Amygdala (tissue), 56 donors: ENCODE measurements at regions not wholly inside any gene's neighbourhood (a gene's known extent, or its start where the extent isn't known, plus 50 kb on each side); places are given as distances from the start of the nearest gene placed in this dataset.
"Not testable (repeated sequence)": the region's sequence is repeated elsewhere in the genome, so short reads cannot be mapped to it uniquely, and the experiment has no call there.

Experiments
- DNase-seq, 56 donors: peaks; one replicate each; lab custom pipeline; 2025; lab: John Stamatoyannopoulos, UW

DNA sequence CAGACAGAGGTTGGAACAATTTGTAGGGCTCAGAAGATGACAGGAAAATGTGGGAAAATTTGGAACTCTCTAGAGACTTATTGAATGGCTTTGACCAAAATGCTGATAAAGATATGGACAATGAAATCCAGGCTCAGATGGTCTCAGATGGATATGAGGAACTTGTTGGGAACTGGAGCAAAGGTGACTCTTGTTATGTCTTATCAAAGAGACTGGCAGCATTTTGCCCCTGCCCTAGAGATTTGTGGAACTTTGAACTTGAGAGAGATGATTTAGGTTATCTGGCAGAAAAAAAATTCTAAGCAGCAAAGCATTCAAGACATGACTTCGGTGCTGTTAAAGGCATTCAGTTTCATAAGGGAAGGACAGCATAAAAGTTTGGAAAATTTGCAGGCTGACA is 347.9 kb upstream of the RPS23 start:
- DNase-seq = not testable (repeated sequence)

- DNase-seq = no peak
Observed at GRCh38 chr5:82624062-82624461, 345.9 kb upstream of the RPS23 start.

DNA sequence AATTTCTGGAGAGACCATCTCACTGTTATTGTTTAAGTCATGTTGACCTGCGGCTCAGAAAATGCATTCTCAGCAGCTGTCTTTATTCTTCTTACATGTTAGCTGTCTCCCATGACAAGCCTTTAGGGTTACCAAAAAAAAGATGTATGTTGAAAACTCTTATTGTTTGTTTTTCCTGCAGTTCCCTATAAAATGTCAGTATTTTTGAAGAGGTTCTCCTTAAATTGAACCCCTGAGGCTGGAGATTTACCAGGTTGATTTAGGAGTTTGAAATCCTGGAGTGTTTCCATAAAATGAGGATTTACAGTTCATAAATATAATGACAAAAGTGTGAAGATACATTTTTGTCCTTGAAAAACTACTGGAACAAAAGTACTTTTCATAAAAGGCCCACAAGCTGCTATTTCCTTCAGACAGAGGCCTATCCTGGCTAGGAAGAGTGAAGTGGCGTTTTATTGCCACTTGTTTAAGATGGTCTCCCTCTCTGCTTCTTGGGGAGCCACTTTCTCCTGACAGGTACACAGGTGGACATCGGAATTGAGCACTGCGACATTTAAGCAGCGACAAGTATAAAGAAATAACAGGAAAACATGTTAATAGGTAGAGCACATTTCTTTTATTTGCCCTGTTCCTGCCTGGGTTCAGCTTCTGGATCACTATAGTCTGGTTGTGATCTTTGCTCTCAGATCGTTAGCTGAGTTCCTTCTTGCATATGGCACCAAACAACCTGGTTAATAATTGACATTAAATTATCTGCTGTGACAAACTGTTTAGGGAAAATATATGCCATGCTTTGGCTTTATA is 344.8 kb upstream of the RPS23 start:
- DNase-seq = no peak

DNA sequence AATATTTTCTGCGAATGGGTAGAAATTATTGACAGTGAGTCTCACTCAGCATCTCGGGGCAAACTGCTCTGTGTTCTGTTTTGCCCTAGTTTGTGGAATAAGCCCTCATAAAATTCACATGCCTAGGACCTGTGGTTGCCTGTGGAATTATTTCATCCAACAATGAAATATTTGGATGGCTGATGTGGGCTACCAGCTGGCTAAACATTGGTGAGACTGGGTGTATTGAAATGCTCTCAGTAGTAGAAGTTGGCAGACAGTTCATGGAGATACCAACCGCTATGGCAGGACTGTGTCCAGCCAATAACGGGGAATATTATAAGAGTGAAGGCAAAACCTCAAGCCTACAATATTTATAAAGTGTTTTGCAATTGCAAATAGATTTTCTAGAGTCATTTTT is 344.1 kb upstream of the RPS23 start:
- DNase-seq = no peak

DNA sequence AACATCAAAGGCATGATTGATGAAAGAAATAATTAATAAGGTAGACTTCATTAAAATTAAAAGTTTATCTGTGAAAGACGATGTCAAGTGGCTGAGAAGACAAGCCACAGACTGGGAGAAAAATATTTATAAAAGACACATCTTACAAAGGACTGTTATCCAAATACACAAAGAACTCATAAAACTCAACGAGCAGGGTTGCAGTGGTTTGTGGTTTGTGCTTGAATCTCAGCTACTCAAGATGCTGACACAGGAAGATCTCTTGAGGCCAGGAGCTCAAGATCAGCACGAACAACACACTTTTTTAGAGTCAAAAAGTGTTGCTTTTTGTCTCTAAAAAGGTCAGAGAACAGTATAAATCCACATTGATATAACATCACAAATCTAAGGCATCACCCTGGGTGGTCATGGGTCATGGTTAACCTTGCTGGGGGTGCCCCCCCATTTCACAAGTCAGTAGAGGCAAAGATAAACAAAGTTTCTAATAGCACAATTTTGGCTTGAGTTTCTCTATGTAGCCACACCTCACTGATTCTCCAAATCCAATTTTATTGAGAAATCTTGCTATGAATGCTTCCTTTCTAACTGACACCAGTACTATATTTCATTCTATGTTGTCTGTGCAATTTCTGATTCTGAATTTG is 342.9 kb upstream of the RPS23 start:
- no peak for DNase-seq

DNA sequence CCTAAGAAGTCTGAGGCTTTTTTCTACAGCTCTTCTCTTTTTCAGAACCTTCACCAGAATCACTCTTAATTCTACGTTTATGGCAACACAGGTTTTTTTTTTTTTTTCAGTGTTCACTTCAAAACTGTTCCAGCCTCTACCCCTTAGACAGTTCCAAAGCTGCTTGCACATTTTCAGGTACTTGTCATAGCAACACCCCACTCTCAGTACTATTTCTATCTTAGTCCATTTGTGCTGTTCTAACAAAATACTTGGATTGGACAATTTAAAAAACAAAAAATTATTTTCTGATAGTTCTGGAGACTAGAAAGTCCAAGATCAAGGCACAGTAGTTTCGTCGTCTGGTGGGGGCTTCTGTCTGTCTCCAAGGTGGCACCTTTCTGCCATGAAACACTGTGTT is 340.9 kb upstream of the RPS23 start:
- DNase-seq = no peak

DNA sequence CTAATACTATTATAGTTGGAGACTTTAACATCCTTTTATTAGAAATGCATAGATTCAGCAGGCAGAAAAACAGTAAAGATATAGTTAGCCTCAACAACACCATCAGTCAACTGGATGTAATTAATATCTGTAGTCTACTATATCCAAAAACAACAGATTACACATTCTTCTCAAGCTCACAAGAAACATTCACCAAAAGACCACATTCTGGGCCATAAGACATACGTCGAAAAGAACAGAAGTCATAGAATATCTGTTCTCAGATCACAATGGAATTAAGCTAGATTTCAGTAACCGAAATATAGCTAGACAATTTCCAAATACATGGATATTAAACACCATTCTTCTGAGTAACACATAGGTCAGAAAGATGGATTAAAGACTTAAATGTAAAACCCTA is 336.6 kb upstream of the RPS23 start:
- DNase-seq = no peak

DNA sequence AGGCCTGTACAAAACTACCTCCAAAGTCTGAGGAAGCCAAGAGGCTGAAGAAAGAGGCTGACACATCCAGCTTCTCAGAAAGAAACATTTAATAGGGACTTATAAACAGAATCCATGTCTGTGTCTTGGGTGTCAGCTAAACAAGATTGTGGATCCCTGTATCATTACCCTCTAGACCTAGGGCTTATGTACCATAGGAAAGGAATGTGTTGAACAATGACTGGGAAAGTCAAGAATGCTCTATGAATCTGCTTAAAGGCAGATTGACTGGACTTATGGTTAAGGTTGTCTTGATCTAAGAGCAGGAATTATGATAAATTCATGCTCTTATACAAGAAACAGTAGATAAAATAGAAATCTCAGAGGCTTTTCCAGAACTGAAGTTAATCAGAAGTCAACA is 335.7 kb upstream of the RPS23 start:
- no peak for DNase-seq

DNA sequence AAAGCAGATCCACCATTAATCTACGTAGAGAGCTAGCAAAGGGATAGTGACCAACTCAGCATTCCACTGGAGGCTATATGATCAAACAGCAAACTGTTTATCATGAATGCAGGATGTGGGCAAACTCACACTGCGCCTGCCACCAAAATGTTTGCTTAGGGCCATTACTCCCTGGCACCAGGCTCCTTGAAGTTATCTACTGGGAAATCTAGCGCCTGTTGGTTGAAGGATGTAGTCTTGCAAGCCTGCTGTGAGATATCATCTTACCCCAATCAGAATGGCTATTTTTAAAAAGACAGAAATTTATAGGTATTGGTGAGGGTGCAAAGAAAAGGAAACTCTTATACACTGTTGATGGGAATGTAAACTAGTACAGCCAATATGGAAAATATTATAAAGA is 332.5 kb upstream of the RPS23 start:
- DNase-seq = no peak

DNA sequence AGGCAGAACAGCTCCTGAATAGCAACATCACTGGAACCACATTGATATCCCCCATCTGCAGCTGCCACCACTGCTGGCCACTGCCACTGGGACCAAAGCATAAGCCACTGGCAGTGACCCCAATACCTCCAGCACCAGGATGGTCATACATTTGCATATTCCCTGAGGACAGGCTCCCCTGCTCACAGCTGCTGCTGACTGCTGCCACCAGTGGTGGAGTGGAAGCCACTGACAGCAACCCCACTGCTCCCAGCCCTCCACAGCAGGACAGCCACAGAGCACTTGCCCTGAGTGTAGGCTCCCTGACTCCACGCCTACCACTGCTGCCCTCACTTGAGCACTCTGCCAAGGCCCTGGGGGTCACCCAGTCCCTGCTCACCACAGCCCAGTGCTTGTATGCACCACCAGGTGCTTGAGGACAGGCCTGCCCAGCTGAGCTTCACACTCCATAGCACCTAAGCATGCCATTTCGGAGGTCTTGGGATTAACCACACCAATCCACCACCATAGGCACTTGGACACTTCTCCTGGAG is 327.4 kb upstream of the RPS23 start:
- no peak for DNase-seq

GRCh38 chr5:82603033-82603987 is 325.2 kb upstream of the RPS23 start:
- no peak for DNase-seq

- DNase-seq = no peak
Observed at GRCh38 chr5:82601861-82602260, 323.7 kb upstream of the RPS23 start.

DNA sequence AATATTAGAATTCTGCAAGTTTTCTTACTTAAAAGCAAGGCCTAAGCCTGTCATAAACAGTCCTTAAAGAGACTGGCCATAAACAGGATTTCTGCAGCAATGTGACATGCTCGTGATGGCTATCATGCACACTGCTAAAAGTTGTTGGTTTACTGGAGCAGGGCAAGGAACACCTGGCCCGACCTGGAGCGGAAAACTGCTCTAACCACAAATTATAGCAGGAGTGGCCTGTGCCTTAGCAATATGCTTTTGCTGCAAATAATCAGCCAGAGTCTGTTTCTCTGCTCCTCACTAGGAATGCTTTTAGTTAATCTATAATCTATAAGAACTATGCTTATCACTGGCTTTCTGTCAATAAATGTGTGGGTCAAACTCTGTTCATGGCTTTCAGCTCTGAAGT is 322.9 kb upstream of the RPS23 start:
- DNase-seq = no peak

DNA sequence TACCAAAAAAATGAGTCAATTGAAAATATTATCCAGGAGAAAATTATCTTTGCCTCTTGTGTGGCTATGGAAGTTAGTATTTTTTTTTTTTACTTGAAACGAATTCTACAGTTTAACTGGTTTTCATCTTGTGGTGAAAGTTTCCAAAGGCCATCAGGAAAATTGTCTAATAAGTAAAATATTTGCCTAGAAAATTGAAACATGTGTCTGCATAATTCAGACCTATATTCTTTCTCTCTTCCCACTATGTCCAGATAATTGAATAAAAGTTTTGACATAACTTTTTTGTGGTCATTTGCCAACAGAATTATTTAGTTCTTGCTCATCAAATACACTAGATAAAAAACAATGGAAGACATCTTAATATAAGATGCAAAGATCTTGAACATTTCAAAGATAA is 321.5 kb upstream of the RPS23 start:
- DNase-seq = no peak

GRCh38 chr5:82599030-82599429 is 320.9 kb upstream of the RPS23 start:
- no peak for DNase-seq

GRCh38 chr5:82597437-82597836 is 319.3 kb upstream of the RPS23 start:
- no peak for DNase-seq

DNA sequence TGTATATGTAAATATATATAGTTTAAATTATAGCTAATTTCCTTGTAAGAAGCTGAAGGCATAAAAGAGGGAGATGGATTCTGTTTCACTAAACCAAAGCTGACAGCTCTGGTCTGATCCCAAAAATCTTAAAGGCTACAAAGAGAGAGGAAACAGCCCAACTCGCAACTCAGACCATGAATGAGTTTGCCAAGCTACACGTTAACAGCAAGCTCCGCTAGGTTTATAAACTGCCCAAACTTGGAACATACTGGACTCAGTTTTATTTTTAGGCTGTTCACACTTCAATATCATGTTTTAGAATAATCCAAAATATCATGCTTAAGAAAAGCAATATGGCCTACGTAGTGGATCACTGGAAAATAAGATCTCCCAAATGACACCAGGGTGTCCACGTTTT is 318.3 kb upstream of the RPS23 start:
- no peak for DNase-seq

DNA sequence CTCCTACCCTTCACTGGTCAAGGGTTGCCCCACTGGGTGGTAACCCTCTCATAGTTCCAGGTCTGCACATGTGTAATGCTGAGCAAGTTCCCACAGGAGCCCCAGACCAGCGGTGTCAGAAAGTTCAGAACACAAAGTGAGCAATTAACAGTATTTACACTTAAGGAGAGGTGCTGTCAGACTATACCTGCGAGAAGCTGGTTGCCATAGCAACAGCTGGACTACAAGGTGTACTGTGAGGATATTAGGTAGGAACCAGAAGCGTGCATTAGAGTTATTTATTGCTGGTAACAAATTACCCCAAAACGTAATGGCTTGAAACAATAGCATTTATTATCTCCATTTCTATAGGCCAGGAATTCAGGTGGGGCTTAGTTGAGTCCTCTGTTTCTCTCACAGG is 317.0 kb upstream of the RPS23 start:
- no peak for DNase-seq

- DNase-seq = no peak
Observed at GRCh38 chr5:82594097-82594496, 315.9 kb upstream of the RPS23 start.

DNA sequence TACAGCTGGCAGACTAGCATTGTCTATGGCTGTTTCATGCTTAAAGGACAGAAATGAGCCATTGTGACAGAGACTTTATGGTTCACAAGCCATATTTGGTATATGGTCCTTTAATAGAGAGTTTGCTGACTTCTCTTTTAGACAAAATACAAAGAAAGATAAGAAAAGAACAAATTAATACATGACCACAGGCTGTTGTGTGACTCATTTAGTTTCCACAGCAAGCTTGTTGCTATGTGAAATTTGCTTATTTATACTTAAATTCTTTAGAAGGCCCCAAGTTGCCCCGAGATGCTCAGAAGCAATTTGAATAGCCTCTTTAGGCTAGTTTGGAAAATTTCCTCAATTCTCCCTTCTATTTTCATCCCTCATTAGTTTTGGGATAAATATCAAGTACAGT is 315.3 kb upstream of the RPS23 start:
- no peak for DNase-seq

DNA sequence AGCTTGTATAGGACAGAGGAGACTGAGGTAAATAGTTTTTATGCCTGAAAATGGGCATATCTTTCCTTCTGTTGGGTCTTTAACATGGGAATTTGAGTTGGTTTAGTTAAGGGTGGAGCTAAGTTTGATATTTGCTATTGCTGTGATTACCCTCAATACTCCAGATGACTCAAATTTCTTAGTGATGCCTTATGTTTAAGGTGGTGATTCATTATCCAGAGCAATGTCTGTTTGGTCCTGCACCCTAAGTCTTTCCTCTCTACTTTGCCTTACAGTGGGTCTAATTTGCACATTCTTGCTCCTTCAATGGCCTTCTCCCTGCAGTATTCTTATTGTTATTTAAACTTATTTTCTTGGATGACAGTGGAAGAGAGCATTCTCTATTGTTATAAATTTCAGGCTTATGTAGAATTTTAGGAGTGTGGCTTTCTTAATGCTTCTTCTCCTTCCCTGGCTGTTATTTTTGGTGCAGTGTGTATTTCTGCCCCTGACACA is 312.9 kb upstream of the RPS23 start:
- no peak for DNase-seq
